Astrocyte (in vitro differentiated cells and primary cell): ENCODE measurements at regions not wholly inside any gene's neighbourhood (a gene's known extent, or its start where the extent isn't known, plus 50 kb on each side); places are given as distances from the start of the nearest gene placed in this dataset.

Experiments
- CTCF ChIP-seq: IDR thresholded peaks from 2 replicates; pipeline ENCODE4 v1.5.1; 2011; ENCODE audit warnings: low read depth, mild to moderate bottlenecking, inconsistent platforms, low read length, moderate library complexity; ENCODE audit not compliant: insufficient read depth
- EZH2 ChIP-seq: IDR thresholded peaks from 2 replicates; pipeline ENCODE4 v1.6.1; 2012; ENCODE audit warnings: mild to moderate bottlenecking, low read length, inconsistent platforms; ENCODE audit not compliant: insufficient read depth

GRCh38 chr6:19587238-19587942 is 249.8 kb upstream of the ID4 start:
- no peak for TF ChIP-seq EZH2
- TF ChIP-seq CTCF, result no peak
